ENCODE measurements at regions not wholly inside any gene's neighbourhood (a gene's known extent, or its start where the extent isn't known, plus 50 kb on each side); places are given as distances from the start of the nearest gene placed in this dataset.

- no peak for TF ChIP-seq EGR1 (IDR thresholded peaks at IDR 0.05)
- no peak for TF ChIP-seq TEAD4 (IDR thresholded peaks at IDR 0.05)
- no peak for TF ChIP-seq EP300 (IDR thresholded peaks at IDR 0.05; ENCODE audit: borderline replicate concordance)
- TF ChIP-seq CEBPB (IDR thresholded peaks at IDR 0.05), result no peak
- TF ChIP-seq TCF12 (IDR thresholded peaks at IDR 0.05; ENCODE audit: low read depth), result no peak
- TF ChIP-seq FOXM1 (IDR thresholded peaks at IDR 0.05; ENCODE audit: borderline replicate concordance, low read depth), result no peak
- TF ChIP-seq CREB1 (IDR thresholded peaks at IDR 0.05; ENCODE audit: low read depth), result no peak
- no peak for TF ChIP-seq ZBTB7A (IDR thresholded peaks at IDR 0.05; ENCODE audit: low read depth)
- TF ChIP-seq NFIC (IDR thresholded peaks at IDR 0.05), result no peak
- no peak for TF ChIP-seq TAF1 (IDR thresholded peaks at IDR 0.05; ENCODE audit: low read depth)
- no peak for TF ChIP-seq REST (IDR thresholded peaks at IDR 0.05; ENCODE audit: low read depth)
- no peak for TF ChIP-seq USF1 (IDR thresholded peaks at IDR 0.05)
Measured at GRCh38 chr16:86199871-86200695, 301.1 kb downstream of the IRF8 start.

- TF ChIP-seq EP300 (IDR thresholded peaks at IDR 0.05; ENCODE audit: borderline replicate concordance), result no peak
- TF ChIP-seq NFIC (IDR thresholded peaks at IDR 0.05), result no peak
- no peak for TF ChIP-seq TCF12 (IDR thresholded peaks at IDR 0.05; ENCODE audit: low read depth)
Measured at GRCh38 chr16:86200722-86201121, 301.8 kb downstream of the IRF8 start.

GRCh38 chr16:86201746-86202145 is 302.8 kb downstream of the IRF8 start:
- TF ChIP-seq CEBPB (IDR thresholded peaks at IDR 0.05) (no peak), TAF1 (IDR thresholded peaks at IDR 0.05; ENCODE audit: low read depth) (no peak), FOXM1 (IDR thresholded peaks at IDR 0.05; ENCODE audit: borderline replicate concordance, low read depth) (no peak), ZBTB7A (IDR thresholded peaks at IDR 0.05; ENCODE audit: low read depth) (no peak)

GRCh38 chr16:86202267-86202666 is 303.3 kb downstream of the IRF8 start:
- TF ChIP-seq YY1 (IDR thresholded peaks at IDR 0.05; ENCODE audit: low read depth) (no peak), FOXM1 (IDR thresholded peaks at IDR 0.05; ENCODE audit: borderline replicate concordance, low read depth) (no peak), CEBPB (IDR thresholded peaks at IDR 0.05) (no peak), USF1 (IDR thresholded peaks at IDR 0.05) (no peak), REST (IDR thresholded peaks at IDR 0.05; ENCODE audit: low read depth) (no peak), MAX (IDR thresholded peaks at IDR 0.05) (no peak), ZBTB7A (IDR thresholded peaks at IDR 0.05; ENCODE audit: low read depth) (no peak), TEAD4 (IDR thresholded peaks at IDR 0.05) (no peak), CREB1 (IDR thresholded peaks at IDR 0.05; ENCODE audit: low read depth) (no peak), EP300 (IDR thresholded peaks at IDR 0.05; ENCODE audit: borderline replicate concordance) (no peak), NFIC (IDR thresholded peaks at IDR 0.05) (no peak), EGR1 (IDR thresholded peaks at IDR 0.05) (no peak), TAF1 (IDR thresholded peaks at IDR 0.05; ENCODE audit: low read depth) (no peak), RAD21 (IDR thresholded peaks at IDR 0.05; ENCODE audit: low read depth) (no peak)

- TF ChIP-seq CREB1 (IDR thresholded peaks at IDR 0.05; ENCODE audit: low read depth), result no peak
- TF ChIP-seq TAF1 (IDR thresholded peaks at IDR 0.05; ENCODE audit: low read depth), result no peak
- no peak for TF ChIP-seq TCF12 (IDR thresholded peaks at IDR 0.05; ENCODE audit: low read depth)
- no peak for TF ChIP-seq YY1 (IDR thresholded peaks at IDR 0.05; ENCODE audit: low read depth)
Measured at GRCh38 chr16:86202760-86203426, 303.9 kb downstream of the IRF8 start.

GRCh38 chr16:86203557-86204275 is 304.8 kb downstream of the IRF8 start:
- TF ChIP-seq CEBPB (IDR thresholded peaks at IDR 0.05) (no peak), RAD21 (IDR thresholded peaks at IDR 0.05; ENCODE audit: low read depth) (no peak), EGR1 (IDR thresholded peaks at IDR 0.05) (no peak), EP300 (IDR thresholded peaks at IDR 0.05; ENCODE audit: borderline replicate concordance) (no peak), FOXM1 (IDR thresholded peaks at IDR 0.05; ENCODE audit: borderline replicate concordance, low read depth) (no peak), TAF1 (IDR thresholded peaks at IDR 0.05; ENCODE audit: low read depth) (no peak), REST (IDR thresholded peaks at IDR 0.05; ENCODE audit: low read depth) (no peak), YY1 (IDR thresholded peaks at IDR 0.05; ENCODE audit: low read depth) (no peak), TEAD4 (IDR thresholded peaks at IDR 0.05) (no peak), CREB1 (IDR thresholded peaks at IDR 0.05; ENCODE audit: low read depth) (no peak)

All from Ishikawa (cell line).